ENCODE measurements at regions not wholly inside any gene's neighbourhood (a gene's known extent, or its start where the extent isn't known, plus 50 kb on each side); places are given as distances from the start of the nearest gene placed in this dataset.
A peak's percentile ranks its signal among the peaks of the same experiment; 100 is the strongest.

- no peak for DNase-seq
Measured at GRCh38 chr13:74324338-74324737, 190.1 kb upstream of the KLF12 start.

DNA sequence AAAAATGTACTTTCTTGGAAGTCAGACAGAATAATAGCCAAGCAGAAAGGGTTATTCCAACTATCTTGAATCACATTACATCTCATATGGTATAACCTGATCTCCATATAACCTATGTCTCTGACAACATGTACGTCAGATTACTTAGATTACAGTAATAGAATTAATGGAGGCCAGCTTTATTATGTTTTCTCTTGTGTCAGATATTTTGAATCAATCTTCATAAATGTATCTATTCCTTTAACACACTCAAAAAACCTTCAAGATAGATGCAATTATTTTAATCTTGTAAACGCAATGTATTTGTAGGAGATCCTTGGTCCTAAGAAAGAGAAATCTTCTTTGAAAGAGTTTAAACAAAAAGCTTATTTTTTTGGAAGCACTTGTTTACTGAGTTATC is 188.4 kb upstream of the KLF12 start:
- DNase-seq: no peak

- no peak for DNase-seq
Measured at GRCh38 chr13:74320282-74320681, 186.1 kb upstream of the KLF12 start.

GRCh38 chr13:74316547-74316946 is 182.3 kb upstream of the KLF12 start:
- DNase-seq: no peak

DNA sequence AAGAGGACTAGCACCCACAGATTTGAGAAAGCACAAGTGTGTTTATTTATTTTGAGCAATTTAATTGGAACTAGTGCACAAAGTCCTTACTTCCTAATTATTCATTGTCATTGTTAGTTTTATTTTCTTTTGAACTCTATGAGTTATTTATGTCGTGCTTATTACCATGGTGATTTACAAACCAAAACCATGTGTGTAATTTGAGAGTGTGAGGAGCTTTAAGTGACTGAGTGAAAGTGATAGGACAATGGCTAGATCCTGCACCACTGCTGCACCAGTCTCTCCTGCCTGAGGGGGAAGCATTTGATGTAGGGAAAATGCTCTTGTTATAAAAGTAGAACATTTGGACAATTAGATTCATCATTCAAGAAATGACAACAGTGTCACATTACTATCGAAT is 172.3 kb upstream of the KLF12 start:
- peak; percentile 5 for DNase-seq

DNA sequence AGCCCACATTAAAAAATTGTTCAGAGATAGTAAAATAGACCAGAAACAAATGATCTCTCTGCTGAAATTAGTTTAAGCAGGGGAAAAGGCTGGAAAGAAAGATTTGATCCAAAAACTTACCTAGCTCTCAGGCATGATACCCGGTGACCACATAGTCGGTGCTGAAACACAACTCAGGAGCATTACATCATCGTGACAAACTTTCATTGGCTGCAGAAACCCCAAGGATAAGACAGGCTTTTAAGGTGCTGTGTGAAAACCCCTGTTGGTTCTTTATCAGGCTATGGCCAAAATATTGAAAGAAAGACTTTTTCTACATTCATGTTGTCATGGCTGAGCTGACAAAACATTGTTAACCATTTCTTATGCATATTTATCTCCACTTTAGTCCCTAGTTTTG is 171.7 kb upstream of the KLF12 start:
- DNase-seq: no peak

DNA sequence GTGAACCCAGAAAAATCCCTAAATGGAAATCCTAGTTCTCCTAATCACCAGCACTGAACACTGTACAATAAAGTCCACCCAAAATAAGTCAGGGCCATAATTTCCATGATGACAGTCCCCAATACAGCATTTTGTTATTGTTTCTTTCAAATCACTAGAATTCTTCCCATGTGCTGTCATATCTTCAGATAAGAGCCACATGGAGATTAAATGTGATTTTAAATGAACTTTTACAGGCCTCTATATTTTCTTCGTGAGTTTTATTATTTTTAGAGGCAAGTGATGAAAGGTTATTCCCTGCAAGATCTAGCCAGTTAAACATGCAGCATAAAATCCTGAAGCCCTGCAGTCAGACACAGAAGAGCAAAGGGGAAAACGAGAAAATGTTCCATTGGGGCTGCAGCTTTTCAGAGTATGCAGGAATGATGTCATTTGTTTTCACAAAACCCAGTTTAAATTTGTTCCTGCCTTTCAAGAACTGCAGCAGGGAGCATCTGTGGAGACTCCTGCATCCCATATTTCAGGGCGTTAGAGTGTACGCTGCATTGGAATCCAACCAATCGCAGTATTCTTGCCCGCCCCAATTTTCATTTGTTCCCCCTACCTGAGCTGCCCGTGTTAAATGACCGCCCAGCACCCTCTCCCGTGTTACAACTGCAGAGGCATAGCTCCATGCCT is 167.2 kb upstream of the KLF12 start:
- no peak for DNase-seq

- no peak for DNase-seq
Measured at GRCh38 chr13:74300162-74300561, 166.0 kb upstream of the KLF12 start.

DNA sequence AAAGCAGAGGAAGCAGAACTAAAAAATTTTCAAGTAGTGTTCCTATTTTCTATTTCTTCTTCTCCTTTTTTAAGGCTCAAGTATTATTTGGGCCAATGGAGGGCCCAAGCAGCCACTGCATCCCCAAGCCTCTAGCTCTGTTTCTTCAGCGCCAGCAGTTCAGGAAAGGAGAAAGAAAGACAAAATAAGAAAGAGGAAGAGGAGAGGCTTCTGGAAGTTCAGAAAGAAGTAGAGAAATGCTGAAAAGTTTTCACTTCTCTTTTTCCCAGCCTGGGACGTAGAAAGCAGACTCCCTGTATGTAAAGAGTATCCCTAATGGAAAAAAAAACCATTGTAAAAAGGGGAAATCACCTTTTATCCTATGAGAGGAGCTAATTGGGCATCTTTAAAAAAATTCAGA is 165.5 kb upstream of the KLF12 start:
- no peak for DNase-seq

DNA sequence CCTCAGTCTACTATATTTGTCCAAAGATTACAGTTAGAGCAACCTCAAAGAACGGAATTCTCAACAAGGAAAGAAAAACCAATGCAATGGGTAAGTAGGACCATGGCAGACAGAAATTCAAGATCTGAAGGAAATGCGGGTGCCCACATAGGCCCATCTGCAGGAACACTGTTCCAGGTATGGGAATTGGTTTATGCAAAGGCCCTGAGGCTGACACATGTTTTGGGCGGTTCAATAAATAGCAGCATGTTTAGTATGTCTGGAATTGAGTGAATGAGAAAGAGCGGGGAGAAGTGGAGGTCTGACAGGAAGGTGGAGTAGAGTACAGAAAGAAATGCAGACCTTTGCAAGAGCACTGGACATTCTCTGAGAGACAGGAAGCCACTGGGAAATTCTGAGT is 164.7 kb upstream of the KLF12 start:
- DNase-seq: no peak

DNA sequence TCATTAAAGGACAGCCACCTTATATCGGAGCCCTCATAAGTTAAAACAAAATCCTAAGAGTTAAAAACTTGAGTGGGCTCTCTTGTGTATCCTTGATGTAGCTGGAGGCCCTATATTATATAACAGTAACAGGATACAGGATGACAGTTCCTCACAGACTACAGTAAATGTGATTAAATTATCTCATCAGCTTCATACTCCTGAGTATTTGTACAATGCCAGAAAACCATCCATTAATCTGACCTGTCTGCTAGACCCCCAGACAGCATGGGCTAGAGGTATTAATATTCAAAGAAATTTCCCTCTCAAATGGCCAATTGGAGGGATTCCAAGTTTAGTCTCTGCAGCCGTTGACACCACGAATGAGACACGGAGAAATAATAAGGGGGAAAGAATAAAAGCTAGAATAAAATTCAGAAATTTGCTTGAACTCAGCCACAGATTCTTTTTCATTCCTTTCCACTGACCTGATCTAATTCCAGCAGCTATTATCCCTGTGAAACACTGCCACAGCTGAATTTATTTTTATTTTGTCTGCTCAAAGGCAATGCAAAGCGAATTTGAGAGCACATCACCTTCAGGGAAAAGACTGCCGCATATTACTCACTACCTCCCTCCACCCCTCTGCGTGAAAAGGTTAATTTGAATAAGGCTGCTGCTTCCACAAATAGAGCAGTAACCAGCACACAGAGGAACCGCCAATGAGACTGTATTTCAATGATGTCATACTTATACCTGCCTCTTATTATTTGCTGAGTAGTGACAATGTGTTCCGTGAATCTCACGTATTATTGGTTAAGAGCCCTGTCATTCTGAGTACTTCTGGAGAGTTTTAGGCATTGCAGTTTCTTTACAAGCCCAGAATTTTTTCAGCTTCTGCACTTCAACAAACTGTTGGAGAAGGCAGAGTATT is 155.9 kb upstream of the KLF12 start:
- peak; percentile 78 for DNase-seq

GRCh38 chr13:74289107-74289506 is 154.9 kb upstream of the KLF12 start:
- DNase-seq: no peak

DNA sequence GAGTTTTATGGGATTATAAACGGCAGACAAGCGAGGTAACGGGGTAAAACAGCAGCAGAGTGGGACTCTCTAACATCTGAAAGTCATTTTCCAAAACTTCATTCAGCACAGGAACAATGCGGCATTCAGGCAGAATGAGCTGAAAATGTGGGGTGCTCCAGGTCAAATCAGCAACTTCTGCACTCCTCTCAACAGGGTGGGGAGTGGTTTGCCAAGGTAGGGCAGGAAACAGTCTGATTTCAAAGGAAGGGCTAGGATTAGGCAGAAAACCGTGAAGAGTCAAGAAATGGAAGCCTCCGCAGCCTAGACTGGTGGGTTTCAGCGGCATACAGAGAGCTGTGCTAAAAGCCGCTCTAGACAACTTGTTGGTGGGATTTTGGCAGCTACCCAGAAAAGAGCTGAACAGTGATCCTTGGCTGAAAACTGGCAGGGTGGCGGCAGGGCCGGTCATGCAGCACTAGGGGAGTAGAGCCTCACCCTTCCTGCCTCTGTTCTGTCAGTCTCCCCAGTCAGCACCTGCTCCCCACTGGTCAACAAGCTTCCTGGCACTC is 154.2 kb upstream of the KLF12 start:
- peak; percentile 32 for DNase-seq

DNA sequence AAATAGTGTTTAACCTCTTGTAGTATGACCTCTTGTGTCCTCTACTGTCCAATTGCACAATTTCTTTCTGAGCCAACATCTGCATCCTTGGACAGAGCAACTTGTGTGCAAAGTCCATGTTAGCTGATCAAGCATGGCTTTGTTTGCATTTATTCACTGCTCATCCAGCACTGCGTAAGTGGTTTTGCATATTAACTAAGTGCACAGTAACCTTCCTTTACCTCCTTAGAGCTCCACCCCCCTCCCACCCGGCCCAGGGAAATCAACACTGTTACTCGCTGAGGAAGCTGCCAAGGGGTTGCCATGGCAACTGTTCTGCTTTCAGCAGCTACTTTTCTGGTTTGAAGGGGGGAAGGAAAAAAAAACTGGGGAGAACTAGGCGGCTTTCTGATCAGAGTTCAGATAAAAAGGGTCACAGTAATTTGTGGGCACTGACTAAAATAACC is 153.5 kb upstream of the KLF12 start:
- peak; percentile 94 for DNase-seq

DNA sequence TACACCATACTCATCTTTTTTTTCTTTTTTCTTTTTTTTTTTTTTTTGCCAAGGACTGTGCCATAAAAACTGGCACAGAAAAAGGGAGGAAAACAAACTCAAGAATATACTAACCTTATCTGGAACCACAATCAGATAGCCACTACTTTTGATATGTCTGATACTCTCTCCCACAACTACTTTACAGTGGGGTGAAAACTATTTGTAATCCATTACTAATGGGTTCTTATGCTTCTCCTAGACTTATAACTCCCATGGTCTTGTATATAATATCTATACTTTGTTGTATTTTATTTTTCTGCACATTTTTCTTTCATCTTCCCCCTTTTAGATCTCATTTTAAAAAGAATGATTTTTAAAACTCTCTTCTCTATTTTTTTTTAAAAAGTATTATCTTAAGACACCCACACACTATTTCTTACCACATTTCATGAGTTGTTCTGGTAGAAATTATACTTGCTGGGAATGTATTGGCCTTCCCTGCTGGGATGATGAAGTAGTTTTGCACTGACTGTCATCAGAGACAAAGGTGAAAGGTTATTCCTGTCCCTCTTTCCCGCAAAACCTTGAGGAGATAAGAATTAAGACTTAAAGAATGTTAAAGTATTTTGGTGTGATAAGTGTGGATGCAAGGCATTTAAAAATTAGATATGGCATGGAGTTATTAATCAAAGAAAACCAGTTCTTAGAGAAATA is 146.7 kb upstream of the KLF12 start:
- no peak for DNase-seq

GRCh38 chr13:74280093-74280794 is 146.0 kb upstream of the KLF12 start:
- no peak for DNase-seq

DNA sequence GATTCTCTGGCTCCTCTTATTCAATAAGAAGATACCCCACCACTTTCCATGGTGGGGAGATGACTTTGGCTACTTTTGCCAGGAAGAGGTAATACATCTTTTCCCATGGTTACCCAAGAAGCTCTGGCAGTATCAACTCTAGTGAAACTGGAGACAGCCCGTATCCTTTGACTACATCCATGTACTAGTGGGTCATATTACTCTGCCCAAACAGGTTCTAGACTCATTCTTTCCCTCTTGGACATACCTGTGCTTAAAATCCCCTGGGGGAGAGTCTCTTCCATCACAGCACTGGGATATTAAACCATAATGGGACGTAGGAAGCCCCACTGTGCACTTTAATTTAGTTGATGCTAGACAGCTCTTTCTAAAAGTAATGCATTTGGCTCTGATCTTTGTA is 144.7 kb upstream of the KLF12 start:
- DNase-seq: no peak

- DNase-seq: no peak
Measured at GRCh38 chr13:74274916-74275315, 140.7 kb upstream of the KLF12 start.

GRCh38 chr13:74273581-74273980 is 139.4 kb upstream of the KLF12 start:
- no peak for DNase-seq

- DNase-seq: no peak
Measured at GRCh38 chr13:74272826-74273225, 138.6 kb upstream of the KLF12 start.

GRCh38 chr13:74270018-74270417 is 135.8 kb upstream of the KLF12 start:
- no peak for DNase-seq

GRCh38 chr13:74266861-74267260 is 132.7 kb upstream of the KLF12 start:
- DNase-seq: no peak

- DNase-seq: no peak
Measured at GRCh38 chr13:74266309-74266708, 132.1 kb upstream of the KLF12 start.
